ENCODE measurements at regions not wholly inside any gene's neighbourhood (a gene's known extent, or its start where the extent isn't known, plus 50 kb on each side); places are given as distances from the start of the nearest gene placed in this dataset.

- no peak overlapping the region for H4K8ac ChIP-seq (ENCODE audit: extremely low read depth, insufficient read depth, low read length)
- no peak overlapping the region for H3K23ac ChIP-seq (ENCODE audit: insufficient read length)
- H3K4ac ChIP-seq (replicated peaks; ENCODE audit: insufficient read length, low read depth, low read length) = no peak overlapping the region
- H3K9me3 ChIP-seq (ENCODE audit: insufficient read depth in 2 of 2, low read depth in 1 of 2, low read length in 1 of 2) = no peaks in the 10 kb centered on the region; a peak in 1 of 4 replicates
- no peak overlapping the region for H2AFZ ChIP-seq (ENCODE audit: low read length)
- no peak overlapping the region for H2BK120ac ChIP-seq (replicated peaks; ENCODE audit: low read depth, low read length)
- H3K23me2 ChIP-seq (ENCODE audit: low read depth, low read length) = no peaks in the 10 kb centered on the region
- no peak overlapping the region for H2BK12ac ChIP-seq (ENCODE audit: low read depth, low read length)
- ChIA-PET POLR2A (ENCODE audit: partially characterized antibody) (interaction anchor here (1.2 kb wide), 1 partner anchor 11 kb away, joined by 3 read pairs; no protein-coding TSS in a partner anchor), CTCF (ENCODE audit: partially characterized antibody) (interaction anchor here (1.0 to 3.4 kb wide), 4 partner anchors 12 to 357 kb away, joined by 3 to 16 read pairs (median 5); no protein-coding TSS in a partner anchor)
- WGBS, 2 experiments (ENCODE audit: extremely low coverage in 1 of 2, insufficient coverage in 1 of 2, insufficient read length in 1 of 2, insufficient replicate concordance in 2 of 2, low coverage in 1 of 2, low lambda C conversion rate in 2 of 2, missing lambda C conversion rate in 1 of 2) = 88% methylated on average over 4 of the region's 4 CpGs; no CpG with 5 or more reads in 1 of the 2 experiments
- TF ChIP-seq CHD1 (IDR thresholded peaks at IDR 0.05; ENCODE audit: low read depth, low read length) (no peak), MAX (IDR thresholded peaks at IDR 0.05) (no peak), JUN (IDR thresholded peaks at IDR 0.05; ENCODE audit: low read depth, low read length) (no peak)
- no peaks in the 10 kb centered on the region for H3K79me1 ChIP-seq (ENCODE audit: low read depth, low read length)
- H3K14ac ChIP-seq (ENCODE audit: insufficient read length) = no peak overlapping the region
- no peak overlapping the region for H2AK5ac ChIP-seq (ENCODE audit: low read depth, low read length)
- no peak overlapping the region for H2BK20ac ChIP-seq (ENCODE audit: low read length)
- H4K5ac ChIP-seq (ENCODE audit: insufficient read length, low read depth, low read length) = no peak overlapping the region
- no peak overlapping the region for H3K4me3 ChIP-seq (ENCODE audit: extremely low read depth in 1 of 4, insufficient read depth in 2 of 4, low read depth in 3 of 4, low read length in 4 of 4)
- no peak overlapping the region for H3K18ac ChIP-seq (ENCODE audit: extremely low read depth, low read length)
- no peak overlapping the region for H3K4me2 ChIP-seq (ENCODE audit: insufficient read depth in 1 of 2, low read depth in 2 of 2, low read length in 2 of 2)
- H4K20me1 ChIP-seq (replicated peaks in 1 of 2; ENCODE audit: control insufficient read depth in 1 of 2, insufficient read depth in 2 of 2, low read length in 2 of 2) = no peaks in the 10 kb centered on the region
- H3K79me2 ChIP-seq (ENCODE audit: control insufficient read depth in 1 of 2, insufficient read depth in 2 of 2, low read length in 2 of 2) = no peaks in the 10 kb centered on the region
- DNase-seq (ENCODE audit: low read depth in 1 of 2, low spot score in 2 of 2) (no peak), FAIRE-seq (no peak)
- no peak overlapping the region for H3K56ac ChIP-seq (replicated peaks; ENCODE audit: insufficient read length, low read depth, low read length)
- H3K9ac ChIP-seq (replicated peaks in 1 of 4; ENCODE audit: extremely low read depth in 1 of 4, low read depth in 3 of 4, low read length in 3 of 4) = no peak overlapping the region
- no peaks in the 10 kb centered on the region for H3K27me3 ChIP-seq (replicated peaks in 1 of 4; ENCODE audit: control insufficient read depth in 3 of 4, extremely low read depth in 1 of 4, insufficient read depth in 3 of 4, low read length in 3 of 4)
- no peak overlapping the region for H4K91ac ChIP-seq (replicated peaks; ENCODE audit: insufficient read length, low read length)
- no peak overlapping the region for H2BK15ac ChIP-seq (ENCODE audit: low read length)
- no peak overlapping the region for H2BK5ac ChIP-seq (ENCODE audit: low read depth, low read length)
- no peaks in the 10 kb centered on the region for H3K4me1 ChIP-seq (replicated peaks in 1 of 4; ENCODE audit: control insufficient read depth in 3 of 4, insufficient read depth in 4 of 4, low read length in 3 of 4)
- no peak overlapping the region for H3K27ac ChIP-seq (ENCODE audit: low read depth, low read length)
- H3K36me3 ChIP-seq (ENCODE audit: control insufficient read depth in 2 of 4, insufficient read depth in 4 of 4, low read length in 3 of 4) = no peaks in the 10 kb centered on the region
These were observed 249.9 kb upstream of the ZNF32 start for GRCh38 chr10:43898592-43898991.

Data from H1 (cell line).